B cell (primary cell): ENCODE measurements at regions not wholly inside any gene's neighbourhood (a gene's known extent, or its start where the extent isn't known, plus 50 kb on each side); places are given as distances from the start of the nearest gene placed in this dataset.

Experiments
- ATAC-seq: fragments of 200-7000 bp; cut with Tn5 transposase; one replicate; pipeline ENCODE4 v1.10.0; 2021; ENCODE audit warnings: low read depth, mild to moderate bottlenecking, moderate number of reproducible peaks, moderate library complexity
- CTCF ChIA-PET: fragments of 350-600 bp; sonication (Branson Sonifier 250); formaldehyde crosslinking; loops from one replicate; lab custom pipeline; 2021; ENCODE audit warnings: antibody characterized with exemption, inconsistent platforms; lab: Charles Lee
- POLR2A ChIA-PET: fragments of 350-600 bp; sonication (Branson Sonifier 250); formaldehyde crosslinking; loops from one replicate; lab custom pipeline; 2021; ENCODE audit warnings: antibody characterized with exemption; lab: Charles Lee
- DNase-seq: peaks from one replicate; pipeline ENCODE4 v3.0.0; 2013
- H2AFZ ChIP-seq: 2 replicates; pipeline ENCODE4 v1.6.1; 2012; ENCODE audit warnings: mild to moderate bottlenecking, low read depth, low read length; ENCODE audit not compliant: insufficient read depth, poor library complexity, severe bottlenecking
- H3K27ac ChIP-seq, 2 donors: 1 replicate in 1 of 2; 2 replicates in 1 of 2; pipeline ENCODE4 v1.5.1; 2012 to 2013; ENCODE audit warnings: low read length in 2 of 2, mild to moderate bottlenecking in 2 of 2, moderate library complexity in 1 of 2
- H3K27me3 ChIP-seq, 4 experiments: fragments of 200-600 bp in 1 of 4; sonication (generic) in 1 of 4; replicated peaks in 1 of 4; 1 replicate in 2 of 4; 2 replicates in 2 of 4; pipeline versions ENCODE4 v1.6.1 to v1.7.0; 2013 to 2016; ENCODE audit warnings: low read length in 3 of 4, mild to moderate bottlenecking in 2 of 4, mixed read lengths in 1 of 4, moderate library complexity in 1 of 4; ENCODE audit not compliant: insufficient read depth in 4 of 4, control insufficient read depth in 3 of 4; ENCODE audit errors: control extremely low read depth in 1 of 4
- H3K36me3 ChIP-seq, 2 experiments: replicated peaks in 1 of 2; 1 replicate in 1 of 2; 2 replicates in 1 of 2; pipeline versions ENCODE4 v1.6.1 to v1.7.1; 2013; ENCODE audit warnings: low read length in 1 of 2; ENCODE audit not compliant: insufficient read depth in 2 of 2, control insufficient read depth in 1 of 2; ENCODE audit errors: control extremely low read depth in 1 of 2, extremely low read depth in 1 of 2
- H3K4me1 ChIP-seq, 2 donors: fragments of 200-600 bp in 1 of 2; sonication (generic) in 1 of 2; 1 replicate in 1 of 2; 2 replicates in 1 of 2; pipeline versions ENCODE4 v1.5.1 to v1.6.1; 2013 to 2017; ENCODE audit warnings: low read length in 2 of 2; ENCODE audit not compliant: control insufficient read depth in 2 of 2, insufficient read depth in 2 of 2
- H3K4me2 ChIP-seq: replicated peaks from 2 replicates; pipeline ENCODE3; 2012; ENCODE audit warnings: mild to moderate bottlenecking, low read depth, low read length; ENCODE audit not compliant: poor library complexity, severe bottlenecking
- H3K4me3 ChIP-seq, 5 experiments: fragments of 200-600 bp in 1 of 5; sonication (generic) in 1 of 5; 1 replicate in 3 of 5; 2 replicates in 2 of 5; pipeline versions ENCODE4 v1.5.1 to v1.7.0; 2011 to 2016; ENCODE audit warnings: low read length in 4 of 5, mild to moderate bottlenecking in 4 of 5, low read depth in 2 of 5, control low read depth in 1 of 5, moderate library complexity in 1 of 5; ENCODE audit not compliant: insufficient read depth in 1 of 5; ENCODE audit errors: control extremely low read depth in 1 of 5, extremely low read depth in 1 of 5
- H3K79me2 ChIP-seq: fragments of 200-600 bp; sonication (generic); one replicate; pipeline ENCODE4 v1.6.0; 2016; ENCODE audit warnings: low read length; ENCODE audit not compliant: control insufficient read depth, insufficient read depth
- H3K9ac ChIP-seq: fragments of 200-600 bp; sonication (generic); 2 replicates; pipeline ENCODE4 v1.6.1; 2017; ENCODE audit warnings: mild to moderate bottlenecking, low read length, moderate library complexity
- H3K9me3 ChIP-seq, 3 donors: one replicate each; pipeline versions ENCODE4 v1.6.1 to v1.7.1; 2013; ENCODE audit warnings: low read length in 2 of 3; ENCODE audit not compliant: control insufficient read depth in 2 of 3, insufficient read depth in 1 of 3; ENCODE audit errors: control extremely low read depth in 1 of 3
- H4K20me1 ChIP-seq: 2 replicates; pipeline ENCODE4 v1.6.0; 2012; ENCODE audit warnings: mild to moderate bottlenecking, low read length; ENCODE audit not compliant: insufficient read depth, control insufficient read depth, poor library complexity, severe bottlenecking
- H3K27ac Mint-ChIP-seq: one replicate; pipeline ENCODE4 v1.8.0; 2021; ENCODE audit warnings: mixed read lengths
- H3K27me3 Mint-ChIP-seq: one replicate; pipeline ENCODE4 v1.8.0; 2021; ENCODE audit warnings: mixed read lengths
- H3K4me1 Mint-ChIP-seq: one replicate; pipeline ENCODE4 v1.8.0; 2021; ENCODE audit warnings: mixed read lengths
- H3K4me3 Mint-ChIP-seq: one replicate; pipeline ENCODE4 v1.8.0; 2021; ENCODE audit warnings: mixed read lengths
- H3K9me3 Mint-ChIP-seq: one replicate; pipeline ENCODE4 v1.8.0; 2022; ENCODE audit warnings: mixed read lengths; ENCODE audit not compliant: insufficient read depth
- EZH2 ChIP-seq: IDR thresholded peaks from 2 replicates; pipeline ENCODE4 v1.6.1; 2012; ENCODE audit warnings: borderline replicate concordance, low read depth, mild to moderate bottlenecking, moderate library complexity, low read length; ENCODE audit not compliant: insufficient read depth, poor library complexity, severe bottlenecking
- WGBS: methylation state at CpG from one replicate; pipeline ENCODE4 v1.1.5; 2013; ENCODE audit warnings: missing lambda C conversion rate; ENCODE audit not compliant: insufficient coverage; 5-methylcytosine and 5-hydroxymethylcytosine counted together
- intact Hi-C: fragments of 100-400 bp; cut with micrococcal nuclease; formaldehyde crosslinking; loops from one replicate; pipeline ENCODE4 v1.10.0; 2022
- TF ChIP-seq, protein P1 (sequence below): fragments of 200-600 bp; IDR thresholded peaks from one replicate; pipeline ENCODE4 v1.8.0; 2022; ENCODE audit warnings: antibody characterized with exemption, mild to moderate bottlenecking

- peak overlapping the region; percentile 97 for H3K27ac Mint-ChIP-seq
Observed at GRCh38 chr2:136377423-136378382, 259.8 kb upstream of the CXCR4 start.

More at GRCh38 chr2:136377423-136378382, 259.8 kb upstream of the CXCR4 start:
- H3K9me3 Mint-ChIP-seq, result no peaks in the 10 kb centered on the region
- DNase-seq, result peak; percentile 43
- Histone ChIP-seq H3K4me1 (peaks cover 53 to 54% of the 10 kb centered on the region in 2 donors), H3K79me2 (peaks cover 3% of the 10 kb centered on the region), H3K27ac (peak overlapping the region; percentile 61 to 71), H3K9ac (peak overlapping the region; percentile 9), H3K9me3 (no peaks in the 10 kb centered on the region), H2AFZ (no peak overlapping the region), H3K27me3 (no peaks in the 10 kb centered on the region), H3K4me2 (peak overlapping the region; percentile 64), H4K20me1 (no peaks in the 10 kb centered on the region), H3K36me3 (no peaks in the 10 kb centered on the region), H3K4me3 (no peak overlapping the region)
- peaks cover 68% of the 10 kb centered on the region for H3K4me1 Mint-ChIP-seq
- intact Hi-C loops, result loop anchor here (1.0 to 2.0 kb wide), 7 partner anchors 51 to 461 kb away; partner anchors contain the start of gene DARS1
- CTCF ChIA-PET, result interaction anchor here (1.0 to 15.8 kb wide), 25 partner anchors 8 to 461 kb away, joined by 3 to 453 read pairs (median 5); no protein-coding TSS in a partner anchor
- TF ChIP-seq, protein P1, sequence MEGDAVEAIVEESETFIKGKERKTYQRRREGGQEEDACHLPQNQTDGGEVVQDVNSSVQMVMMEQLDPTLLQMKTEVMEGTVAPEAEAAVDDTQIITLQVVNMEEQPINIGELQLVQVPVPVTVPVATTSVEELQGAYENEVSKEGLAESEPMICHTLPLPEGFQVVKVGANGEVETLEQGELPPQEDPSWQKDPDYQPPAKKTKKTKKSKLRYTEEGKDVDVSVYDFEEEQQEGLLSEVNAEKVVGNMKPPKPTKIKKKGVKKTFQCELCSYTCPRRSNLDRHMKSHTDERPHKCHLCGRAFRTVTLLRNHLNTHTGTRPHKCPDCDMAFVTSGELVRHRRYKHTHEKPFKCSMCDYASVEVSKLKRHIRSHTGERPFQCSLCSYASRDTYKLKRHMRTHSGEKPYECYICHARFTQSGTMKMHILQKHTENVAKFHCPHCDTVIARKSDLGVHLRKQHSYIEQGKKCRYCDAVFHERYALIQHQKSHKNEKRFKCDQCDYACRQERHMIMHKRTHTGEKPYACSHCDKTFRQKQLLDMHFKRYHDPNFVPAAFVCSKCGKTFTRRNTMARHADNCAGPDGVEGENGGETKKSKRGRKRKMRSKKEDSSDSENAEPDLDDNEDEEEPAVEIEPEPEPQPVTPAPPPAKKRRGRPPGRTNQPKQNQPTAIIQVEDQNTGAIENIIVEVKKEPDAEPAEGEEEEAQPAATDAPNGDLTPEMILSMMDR, result no peak
- TF ChIP-seq EZH2, result no peak
- no peak for ATAC-seq
- peak overlapping the region; percentile 83 for H3K4me3 Mint-ChIP-seq
- POLR2A ChIA-PET, result interaction anchor here (1.1 to 4.3 kb wide), 15 partner anchors 51 to 392 kb away, joined by 3 to 32 read pairs (median 7); partner anchors contain the start of genes CXCR4 and DARS1
- no peaks in the 10 kb centered on the region for H3K27me3 Mint-ChIP-seq
- WGBS, result 90% methylated on average over 2 of the region's 7 CpGs
